ENCODE measurements at regions not wholly inside any gene's neighbourhood (a gene's known extent, or its start where the extent isn't known, plus 50 kb on each side); places are given as distances from the start of the nearest gene placed in this dataset.

GRCh38 chr14:85040046-85040685 is 489.8 kb upstream of the FLRT2 start:
- H3K4me3 ChIP-seq (ENCODE audit: low read depth, low read length) = no peak overlapping the region
- no peak for DNase-seq (ENCODE audit: low read depth)
- TF ChIP-seq CTCF (IDR thresholded peaks at IDR 0.05; ENCODE audit: control insufficient read depth, extremely low read depth, insufficient read depth) = no peak

DNA sequence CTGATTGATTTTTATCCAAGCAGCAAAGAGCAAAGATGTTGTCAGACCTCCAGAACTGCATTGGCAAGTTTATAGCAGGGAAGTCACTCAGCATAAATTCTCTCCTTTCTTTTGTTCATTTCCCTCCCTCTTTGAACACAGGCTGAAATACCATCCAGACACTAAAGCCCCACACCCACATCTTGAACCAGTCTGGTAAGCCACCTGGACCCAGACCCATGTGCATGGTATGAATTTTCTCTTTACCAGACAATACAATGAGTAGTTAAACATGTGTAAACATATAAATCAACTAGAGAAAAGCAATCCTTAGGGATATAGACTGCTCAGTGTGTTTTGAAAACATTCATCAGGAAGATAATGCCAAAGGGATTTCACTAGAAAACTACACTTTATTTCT is 488.3 kb upstream of the FLRT2 start:
- no peak overlapping the region for H3K4me3 ChIP-seq (ENCODE audit: low read depth, low read length)
- DNase-seq (ENCODE audit: low read depth) = no peak
- TF ChIP-seq CTCF (IDR thresholded peaks at IDR 0.05; ENCODE audit: control insufficient read depth, extremely low read depth, insufficient read depth) = no peak

DNA sequence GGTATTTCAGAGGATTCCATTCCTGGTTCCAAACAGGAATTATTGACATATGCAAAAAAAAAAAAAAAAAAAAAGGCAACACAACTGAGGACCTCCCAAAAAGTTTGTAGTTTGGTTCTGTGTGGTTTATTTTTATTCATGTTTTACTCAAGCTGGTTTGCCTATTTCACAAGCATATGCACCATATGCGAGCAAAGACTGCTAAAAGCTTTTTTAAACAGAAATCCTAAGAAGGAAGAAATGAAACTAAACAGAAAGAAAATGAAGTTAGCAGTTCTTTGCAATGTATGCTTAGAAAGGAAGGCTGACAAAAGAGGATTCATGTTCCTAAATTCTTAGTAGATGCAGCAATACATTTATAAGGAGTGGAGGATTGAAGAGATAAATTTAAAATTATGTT is 487.6 kb upstream of the FLRT2 start:
- no peak for DNase-seq (ENCODE audit: low read depth)
- TF ChIP-seq CTCF (IDR thresholded peaks at IDR 0.05; ENCODE audit: control insufficient read depth, extremely low read depth, insufficient read depth) = no peak
- no peak overlapping the region for H3K4me3 ChIP-seq (ENCODE audit: low read depth, low read length)

DNA sequence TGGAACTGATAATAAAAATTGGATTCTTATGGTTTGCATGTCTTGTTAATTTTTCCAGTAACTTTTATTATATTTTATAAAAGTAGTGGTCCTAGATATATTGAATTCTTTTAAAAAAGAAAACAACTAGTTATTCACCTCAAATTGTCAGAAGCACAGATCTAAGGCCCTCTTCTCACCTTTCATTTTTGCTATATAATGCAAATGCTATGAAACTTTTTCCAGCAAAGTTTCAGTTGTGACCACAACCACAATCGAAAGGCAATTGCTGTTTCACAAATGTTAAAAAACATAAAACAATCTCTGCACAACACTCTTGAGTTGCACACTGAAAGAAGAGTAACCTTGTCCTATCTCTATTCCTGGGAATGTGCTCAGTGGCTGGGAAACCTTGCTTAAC is 479.8 kb upstream of the FLRT2 start:
- DNase-seq (ENCODE audit: low read depth) = no peak

GRCh38 chr14:85052646-85053045 is 477.3 kb upstream of the FLRT2 start:
- DNase-seq (ENCODE audit: low read depth) = no peak
- TF ChIP-seq CTCF (IDR thresholded peaks at IDR 0.05; ENCODE audit: control insufficient read depth, extremely low read depth, insufficient read depth) = no peak
- no peak overlapping the region for H3K4me3 ChIP-seq (ENCODE audit: low read depth, low read length)

More for the DNA sequence above, 479.8 kb upstream of the FLRT2 start:
- no peak overlapping the region for H3K4me3 ChIP-seq (ENCODE audit: low read depth, low read length)
- no peak for TF ChIP-seq CTCF (IDR thresholded peaks at IDR 0.05; ENCODE audit: control insufficient read depth, extremely low read depth, insufficient read depth)

DNA sequence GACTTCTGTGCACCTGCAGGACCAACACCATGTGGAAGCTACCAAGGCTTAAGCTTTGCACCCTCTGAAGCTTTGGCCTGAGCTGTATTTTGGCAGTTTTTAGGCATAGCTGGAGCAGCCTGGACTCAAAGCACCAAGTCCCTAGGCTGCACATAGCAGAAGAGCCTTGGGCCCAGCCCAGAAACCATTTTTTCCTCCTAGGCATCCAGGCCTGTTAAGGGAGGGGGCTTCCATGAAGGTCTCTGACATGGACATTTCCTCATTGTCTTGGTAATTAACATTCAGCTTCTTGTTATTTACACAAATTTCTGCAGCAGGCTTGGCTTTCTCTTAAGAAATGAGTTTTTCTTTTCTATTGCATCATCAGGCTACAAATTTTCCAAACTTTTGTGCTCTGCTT is 475.8 kb upstream of the FLRT2 start:
- no peak for DNase-seq (ENCODE audit: low read depth)
- H3K4me3 ChIP-seq (ENCODE audit: low read depth, low read length) = no peak overlapping the region
- no peak for TF ChIP-seq CTCF (IDR thresholded peaks at IDR 0.05; ENCODE audit: control insufficient read depth, extremely low read depth, insufficient read depth)

- TF ChIP-seq CTCF (IDR thresholded peaks at IDR 0.05; ENCODE audit: control insufficient read depth, extremely low read depth, insufficient read depth) = no peak
- no peak for DNase-seq (ENCODE audit: low read depth)
- H3K4me3 ChIP-seq (ENCODE audit: low read depth, low read length) = no peak overlapping the region
Measured at GRCh38 chr14:85056267-85056666, 473.7 kb upstream of the FLRT2 start.

Data from LNCaP clone FGC (cell line).